ENCODE measurements at regions not wholly inside any gene's neighbourhood (a gene's known extent, or its start where the extent isn't known, plus 50 kb on each side); places are given as distances from the start of the nearest gene placed in this dataset.

DNA sequence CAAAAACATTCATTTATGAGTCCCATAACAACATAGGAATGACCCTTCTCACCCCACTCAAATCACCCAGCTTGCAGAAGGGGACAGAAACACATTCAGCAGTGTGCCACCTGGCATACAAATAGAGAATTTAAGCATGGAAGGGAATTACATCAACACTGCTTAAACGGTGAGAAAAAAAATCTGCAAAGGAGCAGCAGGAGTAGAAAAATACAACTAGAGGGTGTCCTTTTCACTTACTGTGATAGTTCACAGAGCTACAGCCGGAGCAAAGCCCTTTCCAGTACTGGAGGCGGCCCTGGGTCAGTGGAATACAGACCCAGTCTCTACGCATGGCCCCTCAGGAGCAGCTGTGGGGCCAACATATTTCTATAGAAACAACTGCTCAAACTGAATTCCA, 764.3 kb upstream of the ARGLU1 start:
- H3K9me3 ChIP-seq = no peaks in the 10 kb centered on the region
- H3K27me3 ChIP-seq = no peaks in the 10 kb centered on the region
- no peak overlapping the region for H3K4me3 ChIP-seq
- no peaks in the 10 kb centered on the region for H3K4me1 ChIP-seq
- no peak for TF ChIP-seq CTCF (IDR thresholded peaks at IDR 0.05)
- no peak overlapping the region for H3K27ac ChIP-seq
- H3K36me3 ChIP-seq = no peaks in the 10 kb centered on the region
- no peak for DNase-seq (ENCODE audit: low spot score)

DNA sequence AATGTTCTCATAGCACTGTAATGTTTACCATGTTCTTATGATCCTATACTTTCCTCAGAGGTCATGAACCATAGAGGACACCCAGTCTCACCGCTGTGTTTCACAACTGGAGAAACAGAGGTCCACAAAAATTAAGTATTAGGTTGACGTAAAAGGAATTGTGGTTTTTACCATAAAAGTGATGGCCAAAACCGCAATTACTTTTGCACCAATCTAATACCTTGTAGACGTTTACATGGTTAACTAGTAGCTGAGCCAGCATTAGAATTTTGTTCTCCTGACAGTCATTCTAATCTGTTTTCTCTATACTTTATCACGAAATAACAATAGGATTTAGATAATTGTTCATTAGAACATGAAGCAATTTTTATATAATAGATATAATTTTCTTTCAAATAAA, 763.4 kb upstream of the ARGLU1 start:
- Histone ChIP-seq H3K27me3 (no peaks in the 10 kb centered on the region), H3K9me3 (no peaks in the 10 kb centered on the region), H3K27ac (no peak overlapping the region), H3K36me3 (no peaks in the 10 kb centered on the region), H3K4me3 (no peak overlapping the region), H3K4me1 (no peaks in the 10 kb centered on the region)
- DNase-seq (ENCODE audit: low spot score) = no peak
- TF ChIP-seq CTCF (IDR thresholded peaks at IDR 0.05) = no peak

- Histone ChIP-seq H3K27me3 (no peaks in the 10 kb centered on the region), H3K36me3 (no peaks in the 10 kb centered on the region), H3K27ac (no peak overlapping the region), H3K4me3 (no peak overlapping the region), H3K4me1 (no peaks in the 10 kb centered on the region), H3K9me3 (no peaks in the 10 kb centered on the region)
- TF ChIP-seq CTCF (IDR thresholded peaks at IDR 0.05) = no peak
- DNase-seq (ENCODE audit: low spot score) = no peak
Observed at GRCh38 chr13:107330484-107330883, 762.5 kb upstream of the ARGLU1 start.

DNA sequence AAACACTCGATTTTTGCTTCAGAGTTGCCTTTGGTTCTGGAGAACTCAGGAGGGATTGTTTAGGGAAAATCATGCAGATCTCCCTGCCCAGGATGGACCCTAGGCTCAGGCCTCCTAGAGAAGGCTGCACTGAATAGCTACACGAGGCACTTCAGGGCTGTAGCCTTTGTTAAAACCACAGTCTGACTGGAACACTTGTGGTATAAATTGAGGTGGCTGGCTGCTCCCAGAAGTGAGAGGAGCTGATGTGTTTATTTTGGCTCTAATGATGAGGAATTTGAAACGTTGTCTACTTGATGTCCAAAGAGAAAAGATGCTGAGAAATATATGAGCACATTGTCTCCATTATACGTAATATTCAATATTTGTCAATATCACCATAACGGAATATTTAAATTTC, 762.1 kb upstream of the ARGLU1 start:
- Histone ChIP-seq H3K36me3 (no peaks in the 10 kb centered on the region), H3K27ac (no peak overlapping the region), H3K4me3 (no peak overlapping the region), H3K9me3 (no peaks in the 10 kb centered on the region), H3K4me1 (no peaks in the 10 kb centered on the region), H3K27me3 (no peaks in the 10 kb centered on the region)
- TF ChIP-seq CTCF (IDR thresholded peaks at IDR 0.05) = no peak
- no peak for DNase-seq (ENCODE audit: low spot score)

- no peaks in the 10 kb centered on the region for H3K36me3 ChIP-seq
- TF ChIP-seq CTCF (IDR thresholded peaks at IDR 0.05) = no peak
- no peaks in the 10 kb centered on the region for H3K4me1 ChIP-seq
- H3K9me3 ChIP-seq = no peaks in the 10 kb centered on the region
- H3K4me3 ChIP-seq = no peak overlapping the region
- DNase-seq (ENCODE audit: low spot score) = no peak
- H3K27ac ChIP-seq = no peak overlapping the region
- no peaks in the 10 kb centered on the region for H3K27me3 ChIP-seq
Observed at GRCh38 chr13:107324416-107325204, 756.7 kb upstream of the ARGLU1 start.

DNA sequence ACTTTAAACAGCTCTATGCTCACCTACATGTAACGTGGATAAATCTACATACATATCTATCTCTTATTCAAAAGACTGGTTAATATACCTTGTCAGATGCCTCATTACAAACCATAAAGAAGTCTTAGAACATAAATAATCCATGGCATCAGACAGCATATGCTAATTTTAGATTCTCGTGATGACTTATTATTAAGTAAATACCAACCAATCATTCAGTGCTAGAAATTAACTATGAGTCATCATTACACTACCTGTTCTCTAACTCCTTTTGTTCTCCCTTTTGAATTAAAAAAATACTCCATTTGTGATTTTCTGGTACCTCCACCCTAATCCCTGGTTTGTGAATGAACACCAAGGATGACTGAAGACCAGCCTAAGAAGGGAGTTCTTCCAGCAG, 754.3 kb upstream of the ARGLU1 start:
- no peak for DNase-seq (ENCODE audit: low spot score)
- no peaks in the 10 kb centered on the region for H3K27me3 ChIP-seq
- no peaks in the 10 kb centered on the region for H3K4me1 ChIP-seq
- H3K27ac ChIP-seq = no peak overlapping the region
- no peak overlapping the region for H3K4me3 ChIP-seq
- TF ChIP-seq CTCF (IDR thresholded peaks at IDR 0.05) = no peak
- H3K36me3 ChIP-seq = no peaks in the 10 kb centered on the region
- no peaks in the 10 kb centered on the region for H3K9me3 ChIP-seq
